Dedifferentiated amniotic fluid mesenchymal stem cell (primary cell): ENCODE measurements at regions not wholly inside any gene's neighbourhood (a gene's known extent, or its start where the extent isn't known, plus 50 kb on each side); places are given as distances from the start of the nearest gene placed in this dataset.
"Not testable (repeated sequence)": the region's sequence is repeated elsewhere in the genome, so short reads cannot be mapped to it uniquely, and the experiment has no call there.

Experiments
- DNase-seq: peaks from one replicate; pipeline ENCODE4 v3.0.0-alpha.2; 2016; ENCODE audit errors: extremely low spot score

- DNase-seq = no peak
Measured at GRCh38 chr3:73228437-73228836, 167.0 kb downstream of the EBLN2 start.

DNA sequence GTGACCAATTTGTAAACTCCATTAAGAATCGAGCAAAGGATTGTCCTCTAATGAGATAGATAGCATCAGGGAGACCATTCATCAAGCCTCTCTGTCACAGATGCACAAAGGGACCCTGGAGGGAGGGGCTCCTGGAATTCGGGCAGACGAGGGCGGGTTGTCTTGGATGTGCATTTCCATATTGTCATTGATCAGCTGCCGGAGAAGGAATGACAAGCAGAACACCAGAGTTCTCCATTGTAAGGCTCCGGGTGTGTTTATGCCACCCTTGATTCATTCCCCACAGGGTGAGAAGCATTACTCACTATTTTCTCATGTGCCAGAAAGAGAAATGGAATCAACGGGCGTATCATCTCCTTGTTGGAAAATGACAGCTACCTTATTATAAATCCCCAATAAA is 167.5 kb downstream of the EBLN2 start:
- DNase-seq = no peak

DNA sequence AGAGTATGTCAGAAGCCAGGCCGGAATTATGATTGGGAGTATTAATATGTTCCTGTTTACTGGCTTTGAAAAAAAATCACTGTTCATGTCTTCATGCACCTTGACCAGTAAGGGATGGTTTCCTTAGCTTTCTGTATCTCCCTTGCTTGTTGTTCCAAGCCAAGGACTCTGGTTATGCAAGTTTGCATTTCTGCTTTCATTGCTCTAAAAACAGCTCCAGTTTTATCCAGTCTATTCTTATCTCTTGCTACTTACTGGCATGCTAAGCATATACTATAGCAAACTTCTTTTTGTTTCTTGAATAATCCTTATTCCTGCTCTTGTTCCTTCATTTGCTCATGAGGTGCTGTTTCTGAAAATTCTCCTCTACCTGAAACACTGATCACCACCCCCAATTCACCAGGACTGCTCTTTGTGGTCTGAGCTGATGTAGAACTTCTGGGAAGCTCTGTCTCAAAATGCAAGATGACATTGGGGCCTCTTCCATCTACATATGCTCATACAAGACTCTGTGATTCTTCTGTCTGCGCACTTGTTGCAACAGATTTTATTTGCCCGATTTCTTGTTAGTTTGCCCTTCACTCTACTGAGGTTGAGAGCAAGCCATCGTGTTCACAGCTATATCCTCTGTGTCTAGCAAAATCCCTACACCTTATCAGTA is 173.0 kb downstream of the EBLN2 start:
- no peak for DNase-seq

DNA sequence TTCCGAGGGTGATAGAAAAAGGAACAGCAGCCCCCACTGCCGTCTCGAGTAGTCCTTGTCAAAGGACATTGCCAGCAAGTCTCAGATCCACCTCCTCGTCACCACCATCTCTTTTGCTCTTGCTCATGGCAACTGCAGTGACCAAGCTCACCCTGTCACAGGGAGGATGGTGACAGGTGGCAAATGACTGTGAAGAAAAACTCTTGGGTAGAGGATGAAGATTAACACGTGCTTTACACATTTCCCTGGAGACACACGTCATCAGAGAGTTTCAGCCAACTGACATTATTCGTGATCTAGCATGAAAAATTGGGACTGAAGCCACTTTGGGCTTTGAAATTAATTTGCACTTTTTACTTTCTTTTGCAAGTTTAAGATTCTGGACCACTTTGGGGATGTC is 174.3 kb downstream of the EBLN2 start:
- DNase-seq = no peak

GRCh38 chr3:73236867-73237266 is 175.4 kb downstream of the EBLN2 start:
- DNase-seq = no peak

GRCh38 chr3:73243740-73244139 is 182.3 kb downstream of the EBLN2 start:
- DNase-seq = no peak

DNA sequence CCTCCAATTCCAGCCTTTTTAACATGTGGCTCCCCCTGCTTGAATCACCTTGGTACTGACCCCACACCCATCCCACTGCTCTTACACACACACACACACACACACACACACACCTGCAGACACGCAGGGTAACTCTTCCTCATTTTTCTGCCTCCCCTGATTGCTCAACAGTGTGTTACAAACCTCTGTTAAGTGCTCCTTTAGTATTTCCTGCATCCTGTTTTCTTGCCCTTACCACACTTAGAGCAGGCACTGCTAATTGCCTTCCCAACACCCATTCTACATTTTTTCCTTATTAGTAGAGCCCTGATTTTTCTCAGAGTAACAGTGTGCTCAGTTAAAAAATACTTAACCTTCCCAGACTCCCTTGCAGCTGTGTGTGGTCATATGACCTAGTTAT is 184.0 kb downstream of the EBLN2 start:
- no peak for DNase-seq

DNA sequence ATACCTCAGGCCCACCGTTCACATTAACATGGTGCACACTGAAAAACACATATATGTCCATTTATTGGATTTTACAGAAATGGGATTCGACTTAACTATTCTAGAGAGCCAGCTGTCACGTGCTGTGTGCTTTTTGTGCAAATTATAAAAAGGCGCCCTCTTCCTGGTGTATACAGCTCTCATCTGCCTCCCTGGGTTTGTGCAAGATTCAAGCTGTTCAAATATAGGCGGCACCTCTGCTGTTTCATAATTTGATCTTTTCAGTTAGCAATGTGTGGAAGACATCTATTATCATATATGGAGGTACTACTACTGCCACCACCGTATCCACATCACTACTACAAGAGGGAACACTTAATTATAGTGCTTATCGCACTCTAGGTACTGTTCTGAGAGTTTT is 187.6 kb downstream of the EBLN2 start:
- no peak for DNase-seq

DNA sequence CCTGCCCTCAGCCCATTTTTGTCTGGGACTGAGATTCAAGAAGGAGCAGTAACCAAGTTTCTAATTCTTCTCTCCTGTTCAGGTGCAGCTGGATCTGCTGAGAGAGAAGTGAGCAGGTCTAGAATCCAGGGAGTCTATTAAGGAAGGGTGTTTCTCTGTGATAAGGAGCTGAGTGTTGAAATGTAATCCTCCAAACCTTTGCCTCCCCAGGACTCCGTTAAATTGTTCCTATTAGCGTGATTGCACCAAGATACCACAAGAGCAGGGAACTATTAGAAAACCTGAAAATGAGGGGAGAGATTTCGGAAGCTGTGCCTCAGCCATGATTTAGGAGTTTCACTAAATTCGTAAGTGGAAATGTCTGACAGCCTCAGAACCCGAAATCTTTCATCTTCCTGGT is 192.6 kb downstream of the EBLN2 start:
- no peak for DNase-seq

GRCh38 chr3:73255609-73256029 is 194.2 kb downstream of the EBLN2 start:
- peak; percentile 56 for DNase-seq

GRCh38 chr3:73257186-73257585 is 195.7 kb downstream of the EBLN2 start:
- no peak for DNase-seq

DNA sequence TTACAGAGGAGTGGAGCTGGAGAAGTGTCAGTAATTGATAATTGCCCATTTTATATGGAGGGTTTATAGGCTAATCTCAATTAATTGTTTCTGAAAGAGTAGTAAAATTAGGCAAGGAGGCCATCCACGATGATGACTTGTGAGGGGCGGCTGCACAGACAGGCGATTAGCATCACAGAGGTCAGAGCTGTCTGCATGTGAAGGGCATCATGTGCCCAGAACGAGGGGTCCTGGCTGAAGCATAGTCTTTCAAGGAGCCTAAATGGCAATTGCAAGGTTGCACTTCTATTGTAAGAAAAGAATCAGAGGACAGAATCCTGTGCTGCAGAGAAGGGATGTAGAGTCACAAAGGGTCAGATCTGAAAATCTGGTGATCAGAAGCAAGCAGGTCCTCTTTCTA is 196.6 kb downstream of the EBLN2 start:
- DNase-seq = no peak

GRCh38 chr3:73259291-73259690 is 197.8 kb downstream of the EBLN2 start:
- no peak for DNase-seq

- DNase-seq = no peak
Measured at GRCh38 chr3:73259856-73260255, 198.4 kb downstream of the EBLN2 start.

DNA sequence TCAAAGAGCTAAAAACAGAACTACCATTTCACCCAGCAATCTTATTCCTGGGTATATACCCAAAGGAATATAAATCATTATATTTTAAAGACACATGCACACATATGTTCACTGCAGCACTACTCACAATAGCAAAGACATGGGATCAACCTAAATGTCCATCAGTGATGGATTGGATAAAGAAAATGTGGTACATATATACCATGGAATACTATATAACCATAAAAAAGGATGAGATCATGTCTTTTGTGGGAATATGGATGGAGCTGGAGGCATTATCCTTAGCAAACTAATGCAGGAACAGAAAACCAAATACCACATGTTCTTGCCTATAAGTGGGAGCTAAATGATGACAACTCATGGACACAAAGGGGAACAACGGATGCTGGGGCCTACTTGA is 205.1 kb downstream of the EBLN2 start:
- DNase-seq = not testable (repeated sequence)

DNA sequence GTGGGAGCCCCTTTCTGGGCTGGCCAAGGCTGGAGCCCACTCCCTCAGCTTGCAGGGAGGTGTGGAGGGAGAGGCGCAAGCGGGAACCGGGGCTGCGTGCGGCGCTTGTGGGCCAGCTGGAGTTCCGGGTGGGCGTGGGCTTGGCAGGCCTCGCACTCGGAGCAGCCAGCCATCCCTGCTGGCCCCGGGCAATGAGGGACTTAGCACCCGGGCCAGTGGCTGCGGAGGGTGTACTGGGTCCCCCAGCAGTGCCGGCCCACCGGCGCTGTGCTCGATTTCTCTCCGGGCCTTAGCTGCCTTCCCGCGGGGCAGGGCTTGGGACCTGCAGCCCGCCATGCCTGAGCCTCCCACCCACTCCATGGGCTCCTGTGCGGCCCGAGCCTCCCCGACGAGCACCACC is 207.7 kb downstream of the EBLN2 start:
- not testable (repeated sequence) for DNase-seq

DNA sequence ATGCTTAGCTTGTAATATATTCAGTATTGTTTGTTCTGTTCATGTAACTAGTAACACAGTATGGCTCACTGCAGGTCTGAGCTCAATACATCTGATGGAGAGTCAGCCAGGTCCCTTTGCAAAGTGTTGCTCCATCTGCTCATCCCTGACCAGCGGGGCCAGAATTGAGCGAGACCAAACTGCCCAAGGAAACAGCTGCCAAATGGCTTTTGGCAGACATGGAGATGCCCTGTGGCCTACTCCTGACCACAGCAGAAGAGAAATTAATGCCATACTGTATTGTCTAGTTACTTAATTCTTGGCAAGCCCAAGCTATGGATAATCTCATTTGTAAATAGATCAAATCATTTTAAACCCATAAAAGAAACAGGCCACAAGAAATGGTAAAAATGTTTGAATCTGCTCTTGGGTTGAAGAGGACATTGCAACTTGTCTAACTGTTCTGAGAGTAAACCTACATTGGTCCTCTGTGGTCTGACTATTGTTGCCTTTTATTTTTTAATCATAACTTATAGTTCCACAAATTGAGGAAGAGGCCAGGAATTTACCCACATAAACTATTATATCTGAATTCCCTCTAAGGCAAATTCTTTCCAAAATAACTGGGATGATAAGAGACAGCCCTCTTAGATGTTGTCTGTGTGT is 209.5 kb downstream of the EBLN2 start:
- DNase-seq = no peak

DNA sequence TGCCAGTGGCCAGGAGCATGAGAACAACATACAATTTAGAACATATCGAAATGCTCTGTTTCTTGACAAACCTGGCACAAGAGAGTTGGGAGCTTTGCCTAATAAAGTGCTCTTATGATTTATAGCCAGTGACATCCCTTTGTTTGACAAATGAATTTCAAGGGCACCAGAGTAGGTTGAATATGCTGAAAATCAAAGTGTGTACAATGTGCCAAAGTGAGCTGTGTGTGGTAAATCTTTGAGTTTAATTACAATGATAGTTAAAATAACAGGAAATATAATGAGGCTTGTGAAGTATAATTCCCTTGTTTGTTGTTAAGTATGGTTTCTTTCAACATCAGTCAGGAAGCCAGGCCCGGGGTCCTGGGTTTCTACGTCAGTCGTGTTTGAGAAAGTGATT is 211.9 kb downstream of the EBLN2 start:
- no peak for DNase-seq

DNA sequence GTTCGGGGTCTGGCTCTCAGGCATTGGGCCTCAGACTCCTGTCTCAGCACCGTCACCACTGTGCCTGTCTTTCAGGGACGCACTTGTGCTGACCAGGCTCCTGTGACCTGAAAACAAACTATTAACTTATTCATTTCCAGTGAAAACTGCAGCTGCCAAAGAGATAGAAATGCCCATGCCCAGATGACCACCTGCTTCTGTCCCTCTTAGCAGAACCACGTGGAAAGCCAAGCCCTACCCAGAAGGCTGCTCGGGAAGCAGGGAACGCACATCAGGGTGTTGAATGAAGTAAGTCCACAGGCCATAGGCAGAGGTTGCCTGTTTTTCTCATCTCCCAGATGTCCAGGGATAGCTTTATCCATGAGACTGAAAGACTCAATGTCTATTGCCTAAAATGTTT is 219.3 kb downstream of the EBLN2 start:
- no peak for DNase-seq

DNA sequence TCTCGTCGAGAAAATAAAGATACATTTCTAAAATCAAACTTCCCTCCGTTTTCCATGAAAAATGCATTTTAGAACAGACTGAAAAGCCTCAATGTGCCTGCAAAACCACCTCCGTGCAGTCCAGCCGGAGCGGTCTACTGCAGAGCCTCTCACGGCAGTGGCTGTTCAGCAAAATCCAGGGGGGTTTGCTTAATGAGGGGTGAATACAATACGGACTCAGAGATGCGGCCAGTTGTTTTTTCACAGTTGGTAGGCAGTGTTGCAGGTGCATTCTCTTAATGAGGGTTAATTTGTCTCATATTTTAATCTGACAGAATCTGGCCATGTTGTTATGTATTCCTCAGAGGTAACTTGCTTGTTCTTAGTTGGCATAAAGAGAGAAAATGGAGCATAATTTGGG is 223.0 kb downstream of the EBLN2 start:
- no peak for DNase-seq

DNA sequence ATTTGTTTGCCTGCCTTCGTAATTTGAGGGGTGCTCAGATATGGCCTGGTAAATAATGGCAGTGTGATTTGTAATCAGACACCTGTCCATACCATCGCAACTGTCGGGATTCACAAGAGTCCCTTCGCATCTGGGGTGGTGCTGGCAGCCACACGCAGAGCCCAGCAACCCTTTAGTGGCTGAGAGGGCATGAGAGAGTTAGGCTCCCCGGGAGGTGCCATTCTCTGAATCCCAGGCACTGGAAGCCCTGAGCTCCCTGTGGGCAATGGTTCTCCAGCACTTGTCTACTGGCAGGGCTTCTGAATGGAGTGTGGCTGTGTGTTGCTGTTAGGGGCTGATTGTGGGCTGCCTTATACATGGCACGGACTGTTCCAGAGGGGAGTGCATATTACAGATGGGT is 230.1 kb downstream of the EBLN2 start:
- DNase-seq = no peak

DNA sequence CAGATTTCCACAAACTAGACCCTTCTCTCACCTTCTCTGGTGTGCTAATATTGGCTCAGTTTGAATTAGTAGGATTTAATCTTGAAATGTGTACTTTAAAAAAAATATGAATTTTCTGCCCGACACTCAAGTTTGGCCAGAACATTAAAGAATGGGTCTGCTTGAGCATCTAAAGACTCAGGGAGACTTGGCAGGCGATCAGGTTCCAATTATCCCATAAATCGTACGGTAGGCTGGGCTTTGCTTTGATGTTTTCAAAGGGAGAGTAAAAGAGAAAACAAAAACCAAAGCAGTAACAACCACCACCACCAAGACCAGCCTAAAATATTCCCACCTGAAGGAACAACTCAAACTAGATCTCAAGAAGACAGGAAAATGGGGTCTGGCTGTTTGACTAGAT is 230.8 kb downstream of the EBLN2 start:
- DNase-seq = no peak

DNA sequence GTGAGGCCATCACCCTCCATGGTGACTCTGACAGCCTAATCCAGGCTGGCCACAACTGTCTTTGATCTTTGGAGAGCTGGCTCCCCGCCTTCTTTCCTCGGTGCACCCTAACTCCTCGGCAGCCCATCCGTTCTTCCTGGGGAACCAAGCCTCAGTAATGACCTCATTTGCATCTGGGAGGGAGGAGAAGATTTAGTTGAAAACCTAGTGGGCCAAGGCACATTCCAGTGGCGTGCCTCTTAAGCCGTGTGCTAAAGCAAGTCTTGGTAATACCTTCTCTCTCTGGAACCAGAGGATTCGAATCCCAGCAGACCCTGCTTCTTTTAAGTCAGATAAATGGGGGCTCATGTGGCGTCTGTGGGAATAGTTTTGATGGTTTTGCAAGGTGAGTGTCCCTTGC is 233.1 kb downstream of the EBLN2 start:
- DNase-seq = no peak
